Peyer's patch (tissue), 4 donors: ENCODE measurements at regions not wholly inside any gene's neighbourhood (a gene's known extent, or its start where the extent isn't known, plus 50 kb on each side); places are given as distances from the start of the nearest gene placed in this dataset.

Experiments used
- CTCF ChIP-seq, 6 experiments: fragments of 450-650 bp in 4 of 6; fragments of 200-600 bp in 2 of 6; sonication (generic) in 1 of 6; IDR thresholded peaks; one replicate each; pipeline ENCODE4 v1.5.1; 2017 to 2019; ENCODE audit warnings: antibody characterized with exemption in 6 of 6, mild to moderate bottlenecking in 3 of 6, moderate library complexity in 1 of 6
- POLR2A ChIP-seq, 2 donors: fragments of 450-650 bp; IDR thresholded peaks; one replicate each; pipeline ENCODE4 v1.5.1; 2017; ENCODE audit warnings: antibody characterized with exemption in 2 of 2, mild to moderate bottlenecking in 2 of 2, moderate library complexity in 2 of 2

- TF ChIP-seq CTCF (IDR thresholded peaks at IDR 0.05), result no peak
- no peak for TF ChIP-seq POLR2A (IDR thresholded peaks at IDR 0.05)
Observed at GRCh38 chr15:62901909-62902546, 140.5 kb upstream of the TPM1 start.
